GM12892 (cell line): ENCODE measurements at regions not wholly inside any gene's neighbourhood (a gene's known extent, or its start where the extent isn't known, plus 50 kb on each side); places are given as distances from the start of the nearest gene placed in this dataset.

Experiments used
- POLR2A ChIP-seq: IDR thresholded peaks from 2 replicates; pipeline ENCODE4 v1.6.1; 2011; ENCODE audit warnings: low read depth, low read length, control low read depth
- POLR2AphosphoS5 ChIP-seq: IDR thresholded peaks from 2 replicates; pipeline ENCODE4 v1.6.1; 2011; ENCODE audit warnings: low read depth, low read length, control low read depth
- TAF1 ChIP-seq: IDR thresholded peaks from 2 replicates; pipeline ENCODE4 v1.6.1; 2011; ENCODE audit warnings: low read depth, mild to moderate bottlenecking, control low read depth, low read length, borderline replicate concordance

DNA sequence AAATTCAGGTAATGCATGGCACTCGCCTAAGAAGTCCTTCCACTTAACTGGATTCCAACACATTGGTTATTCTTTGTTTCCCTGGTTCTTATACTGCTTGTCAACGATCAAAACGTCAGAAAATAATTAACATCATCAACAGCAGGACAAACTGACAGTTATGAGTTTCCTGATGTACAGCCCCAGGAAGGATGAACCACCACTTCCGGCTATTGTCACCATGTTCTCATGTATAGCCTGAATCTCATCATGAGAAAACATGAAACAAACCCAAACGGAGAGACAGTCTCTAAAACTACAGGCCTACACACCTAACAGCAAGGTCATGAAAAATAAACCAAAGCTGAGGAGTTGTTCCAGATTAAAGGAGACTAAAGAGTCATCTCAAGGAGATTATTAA, 60.5 kb upstream of the FBXO28 start:
- TF ChIP-seq POLR2A (no peak), TAF1 (no peak), POLR2AphosphoS5 (no peak)
